NCI-H1417 (cell line): ENCODE measurements at regions not wholly inside any gene's neighbourhood (a gene's known extent, or its start where the extent isn't known, plus 50 kb on each side); places are given as distances from the start of the nearest gene placed in this dataset.
A peak's percentile ranks its signal among the peaks of the same experiment; 100 is the strongest.

ENCODE experiments used
- DNase-seq, 3 experiments: peaks; one replicate each; lab custom pipeline; 2025; lab: John Stamatoyannopoulos, UW

DNA sequence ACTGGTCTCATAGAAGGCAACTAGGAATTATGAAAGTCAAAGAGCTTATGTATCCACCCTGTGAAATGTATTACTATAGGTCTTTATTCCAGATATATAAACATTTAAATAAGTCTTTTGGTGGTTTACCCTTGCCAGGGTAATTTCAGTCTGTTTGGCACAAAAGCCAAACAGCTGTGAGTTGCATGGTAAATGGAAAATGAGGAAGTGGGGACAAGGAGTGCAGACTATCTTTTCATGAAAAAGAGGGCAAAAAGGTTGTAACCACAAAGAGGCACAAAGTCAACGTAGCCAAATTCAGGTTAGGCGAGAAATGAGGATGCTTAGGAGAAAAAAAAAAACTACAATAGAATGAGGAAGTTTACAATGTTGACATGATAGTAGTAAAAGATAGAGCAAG is 492.3 kb upstream of the PRMT6 start:
- DNase-seq: no peak

DNA sequence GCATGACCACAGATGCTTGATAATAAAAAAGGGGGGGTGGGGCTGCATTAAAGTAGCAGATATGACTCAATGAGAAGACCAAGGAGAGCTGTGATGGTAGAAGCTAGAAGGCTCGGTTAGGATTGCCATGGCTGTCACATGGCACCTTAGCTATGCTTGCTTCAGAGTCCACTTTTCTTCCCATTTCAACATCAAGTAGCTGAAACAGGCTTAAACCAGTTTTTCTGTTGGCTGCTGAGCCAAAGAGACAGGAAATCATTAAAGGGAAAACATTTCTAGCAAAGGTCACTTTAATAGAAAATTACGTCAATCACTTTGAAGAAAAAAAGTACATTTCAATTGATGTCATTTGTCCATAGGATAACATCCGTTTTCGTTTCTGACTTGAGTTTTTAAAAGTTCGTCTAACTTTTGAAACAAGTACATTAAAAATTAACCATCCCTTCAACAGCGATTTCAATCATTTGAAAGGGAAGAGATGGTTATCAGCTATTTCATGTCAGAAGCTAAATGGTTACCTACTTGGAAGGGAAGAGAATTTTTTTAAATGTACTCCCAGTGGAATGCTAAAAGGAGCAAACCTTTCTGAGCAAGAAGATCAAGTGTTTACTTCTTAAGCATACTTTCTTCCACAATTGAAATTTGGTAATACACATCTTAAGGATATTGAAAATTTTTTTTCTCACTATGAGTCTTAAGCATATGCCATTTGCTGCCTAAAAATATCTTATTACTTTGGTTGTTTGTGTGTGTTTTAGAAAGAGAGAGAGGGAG is 488.1 kb upstream of the PRMT6 start:
- DNase-seq: no peak

DNA sequence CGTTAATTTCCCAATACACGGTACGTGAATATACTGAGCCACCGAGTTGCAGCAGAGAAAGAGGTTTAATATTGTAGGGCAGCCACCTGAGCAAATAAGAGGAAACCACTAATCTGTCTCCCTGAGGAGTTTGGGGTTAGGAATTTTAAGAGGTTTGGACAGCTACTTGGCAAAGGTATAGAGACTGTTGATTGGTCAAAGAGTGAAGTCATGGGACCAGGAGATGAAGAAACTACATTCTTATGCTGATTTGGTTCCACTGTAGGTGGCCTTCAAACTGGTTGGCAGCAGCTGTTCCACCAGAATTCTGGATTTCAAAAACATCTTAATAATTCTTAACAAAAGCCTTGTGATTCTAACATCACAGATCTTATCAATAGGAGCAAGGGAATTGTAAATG is 485.4 kb upstream of the PRMT6 start:
- DNase-seq: no peak

DNA sequence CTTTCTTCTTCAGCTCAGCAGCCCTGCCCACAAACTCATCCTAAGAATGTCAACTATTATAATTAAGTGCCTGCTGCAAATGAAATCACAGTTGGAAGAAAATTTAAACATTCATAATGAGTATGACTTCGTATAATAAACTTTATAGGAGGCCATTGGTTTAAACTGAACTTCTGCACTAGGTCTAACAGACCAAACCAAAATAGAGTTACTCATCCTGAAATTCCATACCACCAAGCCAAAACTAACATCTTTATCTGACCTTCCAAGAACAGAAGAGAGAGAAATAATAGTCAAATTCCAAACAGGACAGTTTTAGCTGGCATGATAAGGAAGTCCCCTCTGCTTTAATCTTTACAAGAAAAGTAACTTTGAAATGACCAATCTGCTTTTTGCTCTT is 472.4 kb upstream of the PRMT6 start:
- no peak for DNase-seq

DNA sequence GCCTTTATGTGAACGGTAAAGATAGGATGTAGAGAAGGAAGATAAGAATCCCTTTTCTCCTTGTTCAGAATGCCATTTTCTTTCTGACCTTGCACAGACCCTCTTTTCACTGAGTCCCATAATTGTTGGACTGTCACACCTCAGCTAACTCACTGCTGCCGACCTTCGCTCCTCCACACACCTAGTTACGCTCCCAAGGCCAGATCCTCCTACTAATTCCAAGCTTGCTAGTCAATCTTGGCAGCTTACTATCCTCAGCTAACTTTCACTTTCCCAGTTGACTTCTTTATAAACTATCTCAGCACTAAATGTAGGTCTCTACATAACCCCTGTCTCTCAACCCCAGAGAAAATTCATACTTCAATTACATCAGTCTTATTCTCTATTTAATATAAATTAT is 471.8 kb upstream of the PRMT6 start:
- DNase-seq: no peak

DNA sequence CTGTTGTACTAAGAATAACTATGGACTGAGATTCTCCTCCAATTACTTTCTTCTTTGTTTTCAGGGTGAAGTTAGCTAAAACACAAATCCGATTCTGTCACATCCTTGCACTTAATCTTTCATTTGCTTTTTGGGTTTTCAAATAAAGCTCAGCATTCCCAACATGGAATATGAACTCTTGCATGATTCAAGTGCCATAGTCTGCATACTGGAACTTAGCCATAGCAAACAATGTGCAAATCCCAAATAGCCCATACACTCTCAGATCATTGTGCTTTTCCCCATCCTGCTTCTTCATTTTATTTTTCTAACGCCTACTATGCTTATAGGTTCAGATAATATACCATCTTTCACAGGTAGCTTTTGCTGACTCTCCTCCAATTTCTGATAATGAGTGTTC is 455.8 kb upstream of the PRMT6 start:
- no peak for DNase-seq

DNA sequence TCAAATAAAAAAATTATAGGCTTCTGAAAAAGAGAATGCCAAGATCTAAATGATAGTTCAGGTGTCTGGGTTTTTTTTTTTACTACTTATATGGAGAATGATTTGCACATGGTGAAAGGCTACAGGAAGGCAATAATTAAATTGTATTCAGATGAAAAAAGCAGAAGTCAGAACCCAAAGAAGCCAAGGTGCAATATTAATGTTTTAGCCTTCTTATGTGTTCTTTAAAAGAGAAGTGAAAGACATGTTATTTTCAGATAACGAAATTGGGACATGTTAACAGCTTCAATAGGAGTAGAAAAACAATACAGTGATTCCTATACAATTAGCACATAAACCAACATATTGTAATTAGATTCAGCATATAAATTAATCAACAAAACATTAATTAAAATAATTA is 452.9 kb upstream of the PRMT6 start:
- DNase-seq: no peak

DNA sequence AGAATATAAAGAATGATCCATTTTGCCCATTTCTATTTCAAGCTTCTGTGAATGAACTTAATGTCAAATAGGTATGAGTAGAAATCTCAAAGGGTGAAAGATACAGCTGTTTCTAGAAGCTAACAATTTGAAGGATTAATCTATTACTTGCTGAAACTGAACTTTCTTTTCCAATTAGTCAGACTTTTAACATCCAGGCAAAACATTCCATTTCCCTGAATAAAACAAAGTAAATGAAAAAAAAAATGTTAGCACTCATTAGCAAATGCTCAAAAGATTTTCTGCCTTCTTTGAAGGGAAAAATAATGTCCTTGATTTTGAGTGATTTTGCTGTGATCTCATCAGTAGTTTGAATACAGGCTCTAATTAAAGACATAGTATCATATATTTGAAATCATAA is 447.6 kb upstream of the PRMT6 start:
- DNase-seq: no peak

DNA sequence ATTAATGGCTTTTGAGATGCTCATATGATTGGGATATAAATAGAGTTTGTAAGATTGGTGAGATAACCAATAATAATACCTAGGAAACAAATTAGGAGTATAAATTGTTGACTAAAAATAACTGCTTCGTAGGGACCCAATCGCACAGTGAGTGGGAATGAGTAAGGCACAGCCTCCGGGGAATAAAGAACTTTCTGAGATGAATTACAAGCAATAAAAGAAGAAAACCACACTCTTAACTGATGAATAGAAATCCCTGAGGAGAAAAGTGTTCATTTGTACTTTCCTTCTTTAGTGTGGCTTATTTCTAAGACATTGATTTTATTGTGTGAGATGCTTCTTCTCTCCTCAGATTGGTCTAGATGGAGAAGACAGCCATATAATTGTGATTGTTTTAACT is 443.4 kb upstream of the PRMT6 start:
- no peak for DNase-seq

DNA sequence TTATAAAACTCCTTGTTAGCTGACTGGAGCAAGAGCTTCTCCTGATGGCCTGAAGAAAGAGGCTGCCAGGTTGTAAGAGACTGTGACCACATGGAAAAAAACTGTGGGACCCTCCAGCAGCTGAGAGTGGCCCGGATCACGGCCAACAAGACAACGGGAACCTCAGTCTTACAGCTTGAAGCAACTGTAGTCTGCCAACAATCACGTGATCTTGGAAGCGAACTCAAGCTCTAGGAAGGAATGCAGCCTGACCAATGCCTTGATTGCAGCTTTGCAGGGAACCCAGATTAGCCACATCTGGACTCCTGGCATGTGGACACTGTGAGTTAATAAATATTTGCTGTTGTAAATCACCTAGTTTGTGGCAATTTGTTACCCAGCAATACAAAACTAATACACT is 442.6 kb upstream of the PRMT6 start:
- DNase-seq: no peak

DNA sequence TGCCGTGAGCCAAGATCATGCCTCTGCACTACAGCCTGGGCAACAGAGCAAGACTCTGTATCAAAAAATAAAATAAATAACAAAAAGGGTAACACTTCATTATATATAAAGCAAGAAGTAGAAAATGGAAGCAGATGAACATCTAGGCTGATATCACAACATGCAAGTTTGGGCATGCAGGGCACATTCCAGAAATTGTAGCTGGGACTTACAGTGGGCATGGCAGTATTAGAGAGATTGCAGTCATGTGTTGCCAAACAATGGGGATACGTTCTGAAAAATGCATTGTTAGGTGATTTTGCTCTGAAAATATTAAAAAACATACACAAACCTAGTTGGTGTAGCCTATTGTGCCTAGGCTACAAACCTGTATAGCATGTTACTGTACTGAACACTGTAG is 441.0 kb upstream of the PRMT6 start:
- DNase-seq: no peak

DNA sequence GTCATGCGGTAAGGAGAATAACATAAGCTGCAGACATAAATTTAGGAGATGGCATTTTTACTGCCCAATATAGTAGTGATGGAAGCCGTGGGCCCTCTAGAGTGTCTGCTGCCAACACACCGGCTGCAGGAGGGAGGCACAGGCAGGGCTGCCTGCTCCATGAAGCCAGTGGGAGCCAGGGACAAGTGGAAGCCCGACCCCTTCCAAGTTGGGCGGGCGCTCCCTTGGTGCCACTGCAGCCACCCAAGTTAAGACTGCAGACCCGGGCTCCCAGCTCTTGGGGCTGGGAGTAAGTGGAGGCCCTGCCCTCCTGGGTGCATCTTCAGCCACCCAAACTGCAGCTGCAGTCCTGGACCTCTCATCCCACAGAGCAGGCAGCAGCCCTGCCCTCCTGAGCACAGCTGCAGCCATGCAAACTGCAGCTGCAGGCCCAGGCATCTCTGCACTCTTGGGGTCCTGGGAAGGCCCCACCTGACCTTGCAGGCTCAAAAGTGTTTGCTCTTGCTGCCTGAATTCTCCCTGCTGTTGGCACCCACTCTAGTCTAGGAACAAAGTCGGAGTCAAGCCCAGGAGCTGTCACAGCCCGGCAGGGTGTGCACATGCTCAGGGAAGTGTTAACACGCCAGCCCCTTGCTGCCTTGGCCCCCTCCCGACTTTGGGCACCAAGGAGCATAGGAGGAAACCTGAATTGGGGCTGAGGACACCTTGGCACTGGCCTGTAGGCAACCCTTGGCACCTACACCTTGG is 437.2 kb upstream of the PRMT6 start:
- no peak for DNase-seq

DNA sequence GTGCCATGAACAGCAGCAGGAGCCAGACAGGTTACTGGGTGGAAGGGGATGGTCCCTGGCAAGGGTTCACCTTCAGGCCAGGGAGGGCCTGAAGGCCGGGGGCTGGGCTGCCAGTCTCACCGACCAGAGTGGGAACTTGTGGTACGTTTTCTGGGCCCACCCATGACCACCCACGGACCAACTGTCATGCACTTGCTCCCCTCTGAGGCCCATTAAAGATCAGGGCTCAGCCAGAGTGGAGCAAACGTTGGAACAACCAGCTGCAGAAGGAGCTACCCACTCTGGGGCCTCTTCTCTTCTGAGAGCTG is 436.7 kb upstream of the PRMT6 start:
- DNase-seq: no peak

DNA sequence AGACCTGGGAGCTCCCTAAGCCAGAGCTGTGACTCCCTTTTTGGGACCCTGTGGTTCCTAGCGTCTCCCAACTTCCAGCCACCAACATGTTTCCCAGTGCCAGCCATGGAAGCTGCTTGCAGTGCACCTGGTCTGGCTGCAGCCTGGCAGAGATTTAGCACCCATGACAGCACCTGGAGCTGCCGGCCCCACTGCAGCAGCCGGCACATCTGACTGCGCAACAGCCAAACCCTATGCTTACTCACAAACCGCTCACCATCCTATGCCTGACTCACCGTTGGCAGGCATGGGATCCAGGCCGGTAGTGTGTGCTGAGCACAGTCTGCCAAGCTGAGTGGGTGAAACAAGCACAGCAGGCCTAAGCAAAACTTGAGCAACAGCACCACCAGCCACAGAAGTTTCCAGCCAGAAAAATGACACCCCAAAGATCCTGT is 435.9 kb upstream of the PRMT6 start:
- no peak for DNase-seq

DNA sequence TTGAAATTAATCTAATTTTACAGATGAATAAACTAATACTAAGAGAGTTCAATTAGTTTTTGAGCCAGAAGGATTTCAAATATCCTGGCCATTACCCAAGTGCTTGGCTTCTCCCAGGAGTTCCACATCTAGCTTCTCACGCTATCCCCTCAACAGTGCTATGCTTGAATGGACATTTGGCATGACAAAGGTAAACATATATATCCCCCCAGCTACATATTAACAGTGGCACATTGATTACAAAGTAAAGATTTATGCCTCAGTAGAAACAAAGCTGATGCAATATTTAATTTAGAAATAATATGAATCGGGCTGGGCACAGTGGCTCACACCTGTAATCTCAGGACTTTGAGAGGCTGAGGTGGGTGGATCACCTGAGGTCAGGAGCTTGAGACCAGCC is 434.6 kb upstream of the PRMT6 start:
- DNase-seq: peak in 2 of 3 experiments; percentile 25 to 85

DNA sequence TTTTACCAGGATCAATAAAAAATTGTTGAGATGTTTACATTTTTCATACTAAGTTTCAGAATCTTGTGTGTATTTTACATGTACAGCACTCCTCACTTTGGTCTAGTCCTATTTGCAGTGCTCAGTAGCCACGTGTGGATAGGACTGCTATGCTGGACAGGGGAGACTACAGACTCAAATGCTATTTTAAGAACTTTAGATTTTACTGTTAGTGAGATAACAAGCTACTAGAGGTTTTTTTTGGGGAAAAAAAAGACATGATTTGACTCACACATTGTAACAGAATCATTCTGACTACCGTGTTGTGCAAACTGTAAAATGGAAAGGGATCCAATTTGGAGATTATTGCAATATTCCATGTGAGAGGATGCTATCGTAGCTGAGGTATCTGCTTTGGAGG is 418.9 kb upstream of the PRMT6 start:
- no peak for DNase-seq

DNA sequence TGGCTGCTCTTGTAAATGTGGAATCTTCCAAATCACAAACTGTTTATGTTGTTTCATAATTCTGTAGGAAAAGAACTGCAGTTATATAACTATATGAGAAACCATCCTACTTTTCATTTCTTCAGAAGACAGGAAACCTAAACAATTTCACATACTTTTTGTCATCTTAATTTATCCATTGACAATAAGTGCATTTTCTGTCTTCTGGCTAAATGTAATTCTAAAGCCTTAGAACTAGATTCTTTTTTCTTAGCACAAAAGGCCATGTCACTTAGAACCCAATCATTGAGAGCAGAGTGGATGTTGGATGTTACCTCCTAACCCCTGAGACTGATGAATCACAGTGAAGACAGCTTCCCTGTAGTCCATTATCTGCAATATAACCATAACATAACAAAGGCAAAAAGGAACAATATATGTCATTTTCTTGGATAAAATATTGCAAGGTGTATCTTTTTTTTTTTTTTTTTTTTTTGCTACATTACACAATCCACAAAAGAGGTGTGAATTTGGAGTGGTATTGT is 410.2 kb upstream of the PRMT6 start:
- no peak for DNase-seq

DNA sequence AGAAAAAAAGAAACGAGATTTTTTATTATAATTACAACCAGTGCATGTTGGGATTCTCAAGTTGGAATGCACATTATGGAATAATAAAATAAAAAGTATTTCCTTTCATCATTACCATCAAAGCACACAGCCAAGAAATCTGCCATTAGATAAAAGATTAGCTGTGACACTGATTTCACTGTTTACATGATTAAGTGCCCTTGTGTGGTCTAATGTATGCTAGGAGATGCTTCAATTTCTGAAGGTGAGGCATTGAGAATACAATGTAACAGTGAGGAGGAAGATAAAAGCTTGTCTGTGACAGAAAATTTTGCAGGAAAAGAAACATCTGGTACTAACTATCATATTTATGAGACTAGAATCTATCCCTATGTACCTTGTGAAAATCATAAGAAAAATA is 409.7 kb upstream of the PRMT6 start:
- DNase-seq: peak in 1 of 3 experiments; percentile 10

DNA sequence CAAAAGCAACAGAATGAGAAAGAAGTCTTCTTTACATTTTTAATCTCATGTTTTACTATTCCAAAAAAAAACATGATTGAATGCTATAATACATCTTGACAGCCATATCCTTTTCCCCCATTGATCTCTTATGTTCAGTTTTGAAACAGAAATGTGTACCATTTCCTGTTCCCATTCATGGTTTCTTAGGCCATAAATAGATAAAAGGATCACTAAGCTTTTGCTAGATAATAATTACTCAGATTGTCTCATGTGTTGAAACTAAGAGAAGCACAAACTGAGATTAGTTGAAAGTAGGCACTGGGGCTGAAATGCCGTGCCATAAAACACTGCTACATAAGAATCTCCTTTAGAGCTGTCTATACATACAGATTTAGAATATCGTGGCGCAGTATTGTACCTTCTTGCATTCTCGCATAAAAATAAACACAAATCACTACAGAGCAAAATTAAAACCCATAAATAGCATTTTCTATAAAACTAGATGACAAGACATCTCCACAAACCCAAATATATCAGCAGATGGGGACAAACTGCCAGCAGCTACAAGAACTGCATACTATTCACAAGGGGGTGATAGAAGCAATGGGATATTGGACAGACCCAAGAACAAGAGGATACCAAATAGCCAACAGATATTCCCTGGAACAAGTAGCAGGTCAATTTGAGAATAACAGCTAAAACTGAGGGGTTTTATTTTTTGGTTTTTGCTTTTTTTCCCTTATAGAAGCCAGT is 405.3 kb upstream of the PRMT6 start:
- DNase-seq: no peak

DNA sequence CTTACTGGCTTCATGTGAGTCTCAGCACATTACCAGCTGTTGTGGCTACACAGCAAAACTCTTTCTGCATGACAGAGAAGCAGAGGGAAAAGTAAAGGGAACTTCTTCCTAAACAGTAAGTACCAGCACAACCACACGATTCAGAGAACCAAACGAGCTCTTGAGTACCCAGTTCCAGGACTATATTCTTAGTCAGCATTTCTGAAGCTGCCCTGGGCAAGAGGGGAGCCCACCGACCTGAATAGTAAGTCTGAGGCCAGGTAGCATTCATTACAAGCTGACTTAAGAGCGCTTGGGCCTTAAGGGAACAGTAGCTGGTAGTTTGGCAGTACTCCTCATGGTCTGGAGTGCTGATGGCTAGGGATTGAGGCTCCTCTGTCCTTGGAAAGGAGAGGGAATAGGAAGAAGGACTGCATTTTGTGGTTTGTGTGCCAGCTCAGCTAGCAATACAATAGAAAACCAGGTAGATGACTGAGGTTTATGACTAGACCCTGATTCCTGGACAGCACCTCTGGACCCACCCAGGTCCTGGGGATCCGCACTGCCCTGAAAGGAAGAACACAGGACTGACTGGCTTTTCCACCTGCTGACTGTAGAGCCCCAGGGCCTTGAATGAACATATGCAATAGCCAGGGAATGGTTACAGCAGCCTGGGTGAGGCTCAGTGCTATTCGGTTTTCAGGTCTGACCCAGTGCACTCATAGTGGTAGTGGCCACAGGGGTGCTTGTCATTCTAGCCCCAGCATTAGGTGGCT is 396.8 kb upstream of the PRMT6 start:
- DNase-seq: no peak

DNA sequence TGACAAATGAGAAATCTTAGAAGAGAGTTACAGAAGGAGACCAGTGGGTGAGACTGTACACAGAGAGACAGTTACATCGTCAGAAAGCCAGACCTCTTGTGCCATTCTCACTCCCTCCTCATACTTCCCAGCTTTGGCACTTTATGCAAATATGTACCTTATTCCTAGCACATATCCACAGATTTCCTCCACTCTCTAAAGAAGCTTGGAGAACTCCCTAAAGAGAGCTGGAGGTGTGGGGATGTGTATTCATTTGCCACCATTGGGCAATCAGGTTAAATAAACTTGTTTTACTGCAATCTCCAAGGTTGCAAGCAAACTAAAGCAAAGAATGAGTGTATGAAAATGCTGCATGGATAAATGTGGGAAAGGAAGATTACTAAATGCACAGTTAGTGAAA is 380.9 kb upstream of the PRMT6 start:
- no peak for DNase-seq

DNA sequence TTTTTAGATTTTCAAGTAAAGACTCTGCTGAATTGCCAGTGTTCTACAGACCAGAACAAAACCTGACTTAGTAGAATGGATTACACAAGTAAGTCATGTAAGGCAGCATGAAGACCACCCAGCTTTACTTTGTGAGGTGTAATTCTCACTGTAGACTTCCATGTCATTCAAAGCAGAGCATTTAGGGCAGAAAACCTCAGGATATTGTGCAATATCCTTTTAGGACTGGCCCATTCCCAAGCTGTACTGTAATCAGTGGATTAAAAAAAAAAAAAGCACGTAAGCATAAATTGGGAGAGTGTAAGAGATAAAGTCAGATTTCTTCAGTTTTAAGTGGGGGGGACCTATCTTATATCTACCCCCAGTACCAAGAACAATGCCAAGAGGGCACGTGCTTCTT is 380.5 kb upstream of the PRMT6 start:
- no peak for DNase-seq
